ENCODE measurements at regions not wholly inside any gene's neighbourhood (a gene's known extent, or its start where the extent isn't known, plus 50 kb on each side); places are given as distances from the start of the nearest gene placed in this dataset.

DNA sequence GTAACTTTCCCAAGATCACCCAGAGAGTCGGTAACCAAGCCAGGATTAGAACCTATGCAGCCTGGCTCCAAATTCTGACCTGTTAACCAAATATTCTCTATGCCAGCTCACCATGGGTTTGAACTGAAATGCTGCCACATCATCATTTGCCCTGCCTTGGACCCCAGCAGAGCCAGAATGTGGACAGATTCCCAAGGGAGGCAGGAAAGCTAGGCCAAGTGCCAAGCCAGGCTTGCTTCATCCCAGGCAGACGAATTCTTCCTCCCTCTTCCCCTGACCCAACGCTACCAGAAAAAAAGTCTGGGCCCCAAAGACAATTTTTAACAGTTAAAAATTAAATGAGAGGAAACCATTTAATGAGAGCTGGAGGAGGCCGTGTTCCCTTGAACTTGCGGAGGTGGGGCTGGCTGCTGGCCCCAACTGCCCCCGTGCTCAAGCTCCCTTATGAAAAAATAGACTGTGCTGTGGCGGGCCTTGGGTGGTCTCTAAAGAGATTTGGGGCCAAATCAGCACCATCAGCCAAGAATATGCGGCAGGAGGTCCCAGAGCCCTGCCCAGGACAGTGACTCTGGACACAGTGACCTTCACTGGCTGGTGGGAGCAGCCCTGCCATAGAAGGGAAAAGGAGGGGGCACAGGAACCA is 184.1 kb upstream of the SYT13 start:
- H3K9me3 ChIP-seq (ENCODE audit: insufficient read depth, low read length, severe bottlenecking) = no peaks in the 10 kb centered on the region
- no peaks in the 10 kb centered on the region for H3K36me3 ChIP-seq (ENCODE audit: insufficient read depth, low read length)
- H3K27ac ChIP-seq (ENCODE audit: low read length) = no peak overlapping the region
- H3K4me3 ChIP-seq (ENCODE audit: low read depth in 1 of 2, low read length in 2 of 2) = no peak overlapping the region
- no peaks in the 10 kb centered on the region for H4K20me1 ChIP-seq (ENCODE audit: insufficient read depth, low read length)
- peaks cover 25% of the 10 kb centered on the region for H3K27me3 ChIP-seq (ENCODE audit: insufficient read depth, low read length, poor library complexity)
- no peak overlapping the region for H3K4me2 ChIP-seq (ENCODE audit: insufficient read depth, low read length)
- H3K9ac ChIP-seq (ENCODE audit: low read depth, low read length) = no peak overlapping the region
- no peaks in the 10 kb centered on the region for H3K4me1 ChIP-seq (ENCODE audit: insufficient read depth, low read length)
- H3K79me2 ChIP-seq (ENCODE audit: insufficient read depth, low read length) = no peaks in the 10 kb centered on the region
- H2AFZ ChIP-seq (ENCODE audit: low read depth, low read length) = no peak overlapping the region
- ATAC-seq (ENCODE audit: insufficient read depth, low read depth) (no peak), DNase-seq (no peak)
- TF ChIP-seq, protein P1, sequence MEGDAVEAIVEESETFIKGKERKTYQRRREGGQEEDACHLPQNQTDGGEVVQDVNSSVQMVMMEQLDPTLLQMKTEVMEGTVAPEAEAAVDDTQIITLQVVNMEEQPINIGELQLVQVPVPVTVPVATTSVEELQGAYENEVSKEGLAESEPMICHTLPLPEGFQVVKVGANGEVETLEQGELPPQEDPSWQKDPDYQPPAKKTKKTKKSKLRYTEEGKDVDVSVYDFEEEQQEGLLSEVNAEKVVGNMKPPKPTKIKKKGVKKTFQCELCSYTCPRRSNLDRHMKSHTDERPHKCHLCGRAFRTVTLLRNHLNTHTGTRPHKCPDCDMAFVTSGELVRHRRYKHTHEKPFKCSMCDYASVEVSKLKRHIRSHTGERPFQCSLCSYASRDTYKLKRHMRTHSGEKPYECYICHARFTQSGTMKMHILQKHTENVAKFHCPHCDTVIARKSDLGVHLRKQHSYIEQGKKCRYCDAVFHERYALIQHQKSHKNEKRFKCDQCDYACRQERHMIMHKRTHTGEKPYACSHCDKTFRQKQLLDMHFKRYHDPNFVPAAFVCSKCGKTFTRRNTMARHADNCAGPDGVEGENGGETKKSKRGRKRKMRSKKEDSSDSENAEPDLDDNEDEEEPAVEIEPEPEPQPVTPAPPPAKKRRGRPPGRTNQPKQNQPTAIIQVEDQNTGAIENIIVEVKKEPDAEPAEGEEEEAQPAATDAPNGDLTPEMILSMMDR (IDR thresholded peaks at IDR 0.05; ENCODE audit: borderline replicate concordance, extremely low read depth, low read length, poor library complexity, severe bottlenecking) = no peak
- TF ChIP-seq EZH2 (IDR thresholded peaks at IDR 0.05; ENCODE audit: borderline replicate concordance, low read depth, low read length, severe bottlenecking) = no peak

DNA sequence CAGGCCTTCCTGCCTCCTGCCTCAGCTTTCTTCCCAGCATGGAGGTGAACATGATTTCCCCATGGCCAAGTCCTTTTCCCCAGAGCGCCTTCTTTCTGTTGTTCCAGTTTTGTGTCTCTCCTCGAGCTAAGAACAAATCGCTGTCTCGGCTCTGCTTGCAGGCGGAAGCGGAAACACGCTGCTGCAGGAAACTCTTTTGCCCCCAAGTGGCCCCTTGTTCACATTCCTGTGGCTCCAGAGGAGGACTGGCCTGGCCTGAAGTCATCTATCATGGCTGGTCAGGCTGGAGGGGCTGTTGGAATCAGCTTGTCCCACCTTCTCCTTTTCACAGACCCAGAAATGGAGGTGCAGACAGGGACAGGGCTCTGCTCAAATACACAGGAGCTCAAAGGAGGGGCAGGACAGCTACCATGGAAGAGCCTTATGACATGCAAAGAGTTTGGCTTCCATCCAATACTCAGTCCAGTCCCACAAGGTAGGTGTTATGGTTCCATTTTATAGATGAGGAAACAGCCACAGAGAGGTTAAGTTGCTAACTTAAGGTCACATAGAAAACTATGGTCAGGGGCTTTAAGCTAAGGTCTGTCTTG is 182.2 kb upstream of the SYT13 start:
- no peaks in the 10 kb centered on the region for H3K4me1 ChIP-seq (ENCODE audit: insufficient read depth, low read length)
- H4K20me1 ChIP-seq (ENCODE audit: insufficient read depth, low read length) = peaks cover 3% of the 10 kb centered on the region; the same call in 1 of the 2 replicates
- no peak for DNase-seq
- ATAC-seq (ENCODE audit: insufficient read depth, low read depth) = no peak
- no peaks in the 10 kb centered on the region for H3K36me3 ChIP-seq (ENCODE audit: insufficient read depth, low read length)
- no peak overlapping the region for H3K4me2 ChIP-seq (ENCODE audit: insufficient read depth, low read length)
- H3K9ac ChIP-seq (ENCODE audit: low read depth, low read length) = no peak overlapping the region
- H3K79me2 ChIP-seq (ENCODE audit: insufficient read depth, low read length) = no peaks in the 10 kb centered on the region
- no peak overlapping the region for H2AFZ ChIP-seq (ENCODE audit: low read depth, low read length)
- TF ChIP-seq, protein P1 (IDR thresholded peaks at IDR 0.05; ENCODE audit: borderline replicate concordance, extremely low read depth, low read length, poor library complexity, severe bottlenecking) = no peak
- TF ChIP-seq EZH2 (IDR thresholded peaks at IDR 0.05; ENCODE audit: borderline replicate concordance, low read depth, low read length, severe bottlenecking) = no peak
- H3K27me3 ChIP-seq (ENCODE audit: insufficient read depth, low read length, poor library complexity) = peaks cover 9% of the 10 kb centered on the region
- no peak overlapping the region for H3K27ac ChIP-seq (ENCODE audit: low read length)
- no peaks in the 10 kb centered on the region for H3K9me3 ChIP-seq (ENCODE audit: insufficient read depth, low read length, severe bottlenecking)
- H3K4me3 ChIP-seq (ENCODE audit: low read depth in 1 of 2, low read length in 2 of 2) = no peak overlapping the region

DNA sequence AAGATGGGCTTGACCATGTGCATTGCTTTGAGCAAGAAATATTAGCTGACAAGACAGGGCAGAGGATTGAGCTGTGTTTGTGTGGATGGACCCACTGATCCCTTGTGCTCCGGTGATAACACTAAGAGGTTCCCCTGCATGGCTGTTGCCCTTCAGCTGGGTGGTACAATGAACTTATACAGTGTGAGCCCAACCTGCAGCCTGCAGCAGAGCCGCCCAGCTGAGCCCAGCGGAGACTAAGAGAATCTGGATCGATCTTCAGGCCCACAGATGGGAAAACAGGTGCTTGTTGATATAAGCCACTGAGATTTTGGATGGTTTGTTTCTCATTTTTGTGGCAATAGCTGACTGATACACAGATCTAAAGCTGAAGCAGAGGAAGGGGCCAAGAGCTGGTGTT is 177.4 kb upstream of the SYT13 start:
- no peaks in the 10 kb centered on the region for H3K36me3 ChIP-seq (ENCODE audit: insufficient read depth, low read length)
- H3K79me2 ChIP-seq (ENCODE audit: insufficient read depth, low read length) = no peaks in the 10 kb centered on the region
- H3K4me1 ChIP-seq (ENCODE audit: insufficient read depth, low read length) = no peaks in the 10 kb centered on the region
- peaks cover 3% of the 10 kb centered on the region; the same call in 1 of the 2 replicates for H4K20me1 ChIP-seq (ENCODE audit: insufficient read depth, low read length)
- TF ChIP-seq EZH2 (IDR thresholded peaks at IDR 0.05; ENCODE audit: borderline replicate concordance, low read depth, low read length, severe bottlenecking) = no peak
- TF ChIP-seq, protein P1 (IDR thresholded peaks at IDR 0.05; ENCODE audit: borderline replicate concordance, extremely low read depth, low read length, poor library complexity, severe bottlenecking) = no peak
- no peak overlapping the region for H3K4me3 ChIP-seq (ENCODE audit: low read depth in 1 of 2, low read length in 2 of 2)
- H3K27ac ChIP-seq (ENCODE audit: low read length) = no peak overlapping the region
- H3K4me2 ChIP-seq (ENCODE audit: insufficient read depth, low read length) = no peak overlapping the region
- ATAC-seq (ENCODE audit: insufficient read depth, low read depth) (no peak), DNase-seq (no peak)
- no peak overlapping the region for H2AFZ ChIP-seq (ENCODE audit: low read depth, low read length)
- no peaks in the 10 kb centered on the region for H3K9me3 ChIP-seq (ENCODE audit: insufficient read depth, low read length, severe bottlenecking)
- peaks cover 7% of the 10 kb centered on the region for H3K27me3 ChIP-seq (ENCODE audit: insufficient read depth, low read length, poor library complexity)
- no peak overlapping the region for H3K9ac ChIP-seq (ENCODE audit: low read depth, low read length)

All from DND-41 (cell line).